IPS DF 6.9 (cell line): ENCODE measurements at regions not wholly inside any gene's neighbourhood (a gene's known extent, or its start where the extent isn't known, plus 50 kb on each side); places are given as distances from the start of the nearest gene placed in this dataset.

ENCODE experiments used
- DNase-seq: peaks from one replicate; pipeline ENCODE4 v3.0.0-alpha.2; 2013; ENCODE audit warnings: low read depth, low spot score
- H3K27ac ChIP-seq: one replicate; pipeline ENCODE4 v1.5.1; 2013; ENCODE audit warnings: low read length, control low read depth
- H3K27me3 ChIP-seq: 2 replicates; pipeline ENCODE4 v1.6.1; 2013; ENCODE audit warnings: mild to moderate bottlenecking, low read length; ENCODE audit not compliant: control insufficient read depth, insufficient read depth
- H3K36me3 ChIP-seq: 2 replicates; pipeline ENCODE4 v1.6.1; 2013; ENCODE audit warnings: low read length; ENCODE audit not compliant: control insufficient read depth, insufficient read depth
- H3K4me1 ChIP-seq: 2 replicates; pipeline ENCODE4 v1.6.1; 2013; ENCODE audit warnings: low read length; ENCODE audit not compliant: control insufficient read depth, insufficient read depth
- H3K4me3 ChIP-seq: 2 replicates; pipeline ENCODE4 v1.5.1; 2013; ENCODE audit warnings: mild to moderate bottlenecking, low read length
- H3K9me3 ChIP-seq: 2 replicates; pipeline ENCODE4 v1.6.1; 2013; ENCODE audit warnings: low read length, inconsistent platforms; ENCODE audit not compliant: control insufficient read depth, insufficient read depth
- WGBS: extraction: QIAGEN DNeasy Blood & Tissue Kit; methylation state at CpG from one replicate; pipeline ENCODE4 v1.1.7; 2013; ENCODE audit warnings: mixed read lengths, missing lambda C conversion rate; ENCODE audit not compliant: insufficient read length, insufficient coverage; 5-methylcytosine and 5-hydroxymethylcytosine counted together

DNA sequence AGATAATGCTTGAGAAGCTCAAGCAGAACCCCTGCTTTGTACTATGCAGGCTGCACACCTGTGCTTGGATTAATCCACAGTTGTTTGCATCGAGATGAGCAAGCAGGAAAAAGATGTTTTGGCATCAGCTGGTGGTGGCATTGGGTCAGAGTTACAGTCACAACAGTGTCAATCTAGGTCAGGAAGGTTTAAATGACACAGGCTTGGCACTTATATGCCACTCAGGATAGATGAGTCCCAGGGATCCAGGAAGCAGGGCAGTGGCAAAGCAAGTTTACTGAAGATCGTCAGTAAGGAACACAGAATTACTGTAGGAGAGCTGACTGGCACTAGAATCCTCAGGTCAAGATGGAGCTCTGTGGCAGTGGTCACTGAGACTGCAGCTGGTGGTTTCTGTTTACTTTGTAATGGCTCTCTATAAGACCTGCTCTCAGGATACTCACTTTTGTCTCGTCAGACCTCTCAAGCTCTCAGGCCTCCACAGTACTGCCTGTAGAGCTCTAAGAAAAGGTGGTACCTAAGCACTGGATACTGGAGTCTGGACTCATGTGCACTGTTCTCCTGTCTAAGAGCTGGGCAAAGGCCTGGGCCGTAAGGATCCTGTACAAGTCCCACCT is 110.1 kb upstream of the HS3ST5 start:
- no CpG with 5 or more reads among the region's 4 CpGs for WGBS
- Histone ChIP-seq H3K4me1 (no peaks in the 10 kb centered on the region), H3K27me3 (no peaks in the 10 kb centered on the region), H3K36me3 (no peaks in the 10 kb centered on the region), H3K27ac (no peak overlapping the region), H3K4me3 (no peak overlapping the region), H3K9me3 (no peaks in the 10 kb centered on the region)
- no peak for DNase-seq

DNA sequence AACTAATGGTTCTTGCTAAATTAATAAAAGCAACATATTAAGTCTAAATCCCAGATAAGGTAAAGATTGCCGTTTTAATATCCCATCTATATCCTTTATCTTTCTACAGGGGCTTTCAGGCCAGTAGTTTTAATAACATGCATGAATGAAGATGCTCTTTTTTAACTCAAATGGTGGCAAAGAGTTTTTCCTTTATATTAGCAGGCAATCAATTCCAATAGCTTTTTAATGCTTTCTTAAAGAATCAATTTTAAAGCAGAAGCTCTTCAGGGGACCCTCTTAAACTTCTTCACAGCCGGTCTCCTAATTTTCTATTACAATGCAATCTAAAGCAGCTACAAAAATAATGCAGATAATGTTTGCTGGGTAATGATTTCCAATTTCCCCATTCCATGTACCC is 107.8 kb upstream of the HS3ST5 start:
- Histone ChIP-seq H3K9me3 (no peaks in the 10 kb centered on the region), H3K36me3 (no peaks in the 10 kb centered on the region), H3K4me3 (no peak overlapping the region), H3K27me3 (no peaks in the 10 kb centered on the region), H3K27ac (no peak overlapping the region), H3K4me1 (no peaks in the 10 kb centered on the region)
- DNase-seq: no peak
- no CpG with 5 or more reads among the region's 2 CpGs for WGBS

DNA sequence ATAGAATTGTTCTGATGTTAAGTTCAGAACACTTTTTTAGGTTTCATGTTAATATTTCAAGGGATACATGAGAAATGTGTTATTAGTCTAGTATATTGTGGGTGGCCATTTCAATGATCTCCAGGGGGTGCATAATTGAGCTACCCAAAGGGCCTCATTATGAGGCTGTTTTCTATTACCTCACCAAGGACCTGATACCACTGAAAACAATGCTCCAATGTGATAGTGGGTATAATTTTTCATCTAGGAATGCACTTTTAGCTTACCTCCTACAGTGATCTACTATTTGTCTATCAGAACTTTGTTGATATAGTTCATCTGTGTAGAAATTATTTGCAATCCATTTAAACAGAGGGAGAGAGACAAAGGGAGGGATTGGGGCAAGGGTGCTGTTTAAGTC is 106.8 kb upstream of the HS3ST5 start:
- no peak for DNase-seq
- Histone ChIP-seq H3K4me3 (no peak overlapping the region), H3K36me3 (no peaks in the 10 kb centered on the region), H3K9me3 (no peaks in the 10 kb centered on the region), H3K27me3 (no peaks in the 10 kb centered on the region), H3K27ac (no peak overlapping the region), H3K4me1 (no peaks in the 10 kb centered on the region)

DNA sequence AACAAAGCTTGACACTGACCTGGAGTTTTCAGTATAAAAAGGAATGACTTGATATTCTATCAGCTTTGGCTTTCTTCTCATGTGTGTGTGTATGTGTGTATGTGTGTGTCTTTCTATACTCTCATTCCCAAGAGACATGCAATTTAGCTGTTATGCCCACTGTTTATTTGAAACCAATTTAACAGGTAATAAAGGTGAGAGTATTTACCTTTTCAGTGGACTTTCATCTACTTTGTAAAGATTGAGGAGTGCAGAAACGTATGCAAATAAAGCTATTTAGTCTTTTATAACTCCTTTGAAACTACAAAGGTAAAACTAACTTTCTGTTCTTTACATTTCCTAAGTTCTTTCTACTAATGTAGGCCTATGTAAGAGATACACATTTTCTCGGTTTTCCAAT is 103.5 kb upstream of the HS3ST5 start:
- no peak for DNase-seq
- WGBS: no CpG with 5 or more reads among the region's 2 CpGs

DNA sequence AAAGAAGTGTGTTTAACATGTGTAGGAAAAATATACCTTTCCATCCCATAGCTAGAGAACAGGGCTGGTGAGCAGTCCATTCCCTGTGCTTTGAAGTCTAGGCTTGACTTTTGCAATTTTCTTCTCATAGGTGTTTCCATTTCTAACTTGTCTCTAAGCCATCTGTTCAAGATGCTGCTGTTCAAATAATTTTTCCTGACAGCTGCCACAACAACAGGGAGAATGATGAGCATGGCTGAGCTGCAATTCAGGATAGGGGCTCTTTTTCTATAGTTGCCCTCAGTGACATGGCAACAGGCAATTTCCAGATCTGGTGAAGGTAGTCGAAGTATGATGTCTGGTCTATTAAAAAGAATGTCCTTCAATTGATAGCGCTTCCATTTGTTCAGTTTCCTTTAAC is 103.0 kb upstream of the HS3ST5 start:
- DNase-seq: no peak
- Histone ChIP-seq H3K36me3 (no peaks in the 10 kb centered on the region), H3K4me3 (no peak overlapping the region), H3K4me1 (no peaks in the 10 kb centered on the region), H3K27ac (no peak overlapping the region), H3K9me3 (no peaks in the 10 kb centered on the region), H3K27me3 (no peaks in the 10 kb centered on the region)
- no CpG with 5 or more reads among the region's 2 CpGs for WGBS

More for the DNA sequence above, 103.5 kb upstream of the HS3ST5 start:
- Histone ChIP-seq H3K4me3 (no peak overlapping the region), H3K4me1 (no peaks in the 10 kb centered on the region), H3K27me3 (no peaks in the 10 kb centered on the region), H3K9me3 (no peaks in the 10 kb centered on the region), H3K36me3 (no peaks in the 10 kb centered on the region), H3K27ac (no peak overlapping the region)

GRCh38 chr6:114439411-114439810 is 96.6 kb upstream of the HS3ST5 start:
- no peak for DNase-seq
- H3K4me1 ChIP-seq: no peaks in the 10 kb centered on the region
- no peaks in the 10 kb centered on the region for H3K27me3 ChIP-seq
- no peaks in the 10 kb centered on the region for H3K36me3 ChIP-seq
- WGBS: no CpG with 5 or more reads among the region's 1 CpG
- H3K4me3 ChIP-seq: no peak overlapping the region
- no peaks in the 10 kb centered on the region for H3K9me3 ChIP-seq
- no peak overlapping the region for H3K27ac ChIP-seq

DNA sequence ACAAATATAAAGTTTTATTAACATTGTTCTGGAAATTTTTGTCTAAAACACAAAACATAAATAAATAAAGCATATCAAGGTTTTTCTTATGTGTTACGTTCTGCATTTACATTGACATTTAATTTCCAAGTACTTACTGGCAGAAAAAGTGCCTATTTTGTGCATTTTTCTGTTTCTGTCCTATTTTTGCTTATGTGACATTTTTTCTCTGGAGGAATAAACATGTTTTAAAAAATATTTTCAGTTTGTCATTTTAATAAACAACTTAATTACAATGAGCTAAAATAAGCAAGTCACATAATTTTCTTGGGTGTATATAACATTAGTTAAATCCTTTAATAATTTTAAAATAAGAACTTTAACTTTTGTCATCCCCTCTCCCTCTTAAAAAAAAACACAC is 94.4 kb upstream of the HS3ST5 start:
- no CpG with 5 or more reads among the region's 1 CpG for WGBS
- Histone ChIP-seq H3K4me3 (no peak overlapping the region), H3K36me3 (no peaks in the 10 kb centered on the region), H3K9me3 (no peaks in the 10 kb centered on the region), H3K27ac (no peak overlapping the region), H3K4me1 (no peaks in the 10 kb centered on the region), H3K27me3 (no peaks in the 10 kb centered on the region)
- DNase-seq: no peak

GRCh38 chr6:114436691-114437090 is 93.9 kb upstream of the HS3ST5 start:
- WGBS: no CpG with 5 or more reads among the region's 3 CpGs
- Histone ChIP-seq H3K9me3 (no peaks in the 10 kb centered on the region), H3K4me3 (no peak overlapping the region), H3K4me1 (no peaks in the 10 kb centered on the region), H3K27me3 (no peaks in the 10 kb centered on the region), H3K36me3 (no peaks in the 10 kb centered on the region), H3K27ac (no peak overlapping the region)
- DNase-seq: no peak

DNA sequence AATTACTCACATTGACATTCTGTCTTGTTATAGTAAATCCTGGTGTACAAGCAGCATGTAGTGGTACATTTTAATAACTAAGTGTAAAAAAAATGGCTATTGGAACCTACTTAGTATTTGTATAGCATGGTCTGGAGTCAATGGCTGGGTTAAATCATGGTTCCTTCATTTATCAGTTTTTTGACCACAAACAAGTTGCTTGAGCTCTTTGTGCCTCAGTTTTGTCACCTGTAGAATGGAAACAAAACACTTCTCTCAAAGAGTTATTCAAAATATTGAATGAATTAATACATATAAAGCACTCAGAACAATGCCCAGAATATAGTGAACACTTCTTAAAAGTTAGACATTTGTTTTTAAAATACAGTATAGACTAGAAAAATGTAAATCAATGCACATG is 93.2 kb upstream of the HS3ST5 start:
- Histone ChIP-seq H3K27ac (no peak overlapping the region), H3K36me3 (no peaks in the 10 kb centered on the region), H3K4me3 (no peak overlapping the region), H3K4me1 (no peaks in the 10 kb centered on the region), H3K9me3 (no peaks in the 10 kb centered on the region), H3K27me3 (no peaks in the 10 kb centered on the region)
- DNase-seq: no peak

- WGBS: no CpG with 5 or more reads among the region's 1 CpG
- Histone ChIP-seq H3K4me1 (no peaks in the 10 kb centered on the region), H3K9me3 (no peaks in the 10 kb centered on the region), H3K27me3 (no peaks in the 10 kb centered on the region), H3K27ac (no peak overlapping the region), H3K4me3 (no peak overlapping the region), H3K36me3 (no peaks in the 10 kb centered on the region)
- DNase-seq: no peak
These were observed 89.6 kb upstream of the HS3ST5 start for GRCh38 chr6:114432400-114432799.

- no CpG with 5 or more reads among the region's 1 CpG for WGBS
- no peak for DNase-seq
These were observed 88.8 kb upstream of the HS3ST5 start for GRCh38 chr6:114431641-114432040.

More at GRCh38 chr6:114431641-114432040, 88.8 kb upstream of the HS3ST5 start:
- no peaks in the 10 kb centered on the region for H3K36me3 ChIP-seq
- H3K9me3 ChIP-seq: no peaks in the 10 kb centered on the region
- H3K27ac ChIP-seq: no peak overlapping the region
- no peaks in the 10 kb centered on the region for H3K27me3 ChIP-seq
- H3K4me1 ChIP-seq: no peaks in the 10 kb centered on the region
- H3K4me3 ChIP-seq: no peak overlapping the region
